ENCODE measurements at regions not wholly inside any gene's neighbourhood (a gene's known extent, or its start where the extent isn't known, plus 50 kb on each side); places are given as distances from the start of the nearest gene placed in this dataset.

DNA sequence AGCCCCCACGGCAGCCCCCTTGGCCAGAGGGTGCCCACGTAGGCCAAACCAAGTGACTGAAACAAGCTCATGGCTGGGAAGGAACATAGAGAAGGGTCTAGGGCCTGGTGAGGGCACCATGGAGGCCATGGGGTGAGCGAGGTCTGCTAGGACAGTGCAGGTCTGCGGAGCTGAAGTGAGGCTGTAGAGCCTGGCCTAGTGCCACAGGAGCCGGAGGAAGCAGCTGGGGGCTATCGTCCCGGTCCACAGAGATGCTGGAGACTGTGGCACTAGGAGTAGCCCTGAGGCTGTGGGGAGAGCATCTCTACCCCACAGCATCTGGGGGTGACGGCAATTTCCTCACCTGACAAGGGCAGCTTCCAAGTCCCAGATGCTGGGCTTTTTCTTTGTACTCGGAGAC, 150.3 kb downstream of the ZNF22 start:
- WGBS (ENCODE audit: insufficient coverage, low coverage, low lambda C conversion rate, missing lambda C conversion rate): 45% methylated on average over 2 of the region's 9 CpGs
- intact Hi-C loops (cut with DNase I): no loop called here

GRCh38 chr10:45151467-45152214, 150.9 kb downstream of the ZNF22 start:
- Histone ChIP-seq H3K27me3 (no peaks in the 10 kb centered on the region), H3K27ac (no peak overlapping the region), H3K36me3 (no peaks in the 10 kb centered on the region), H3K4me1 (no peaks in the 10 kb centered on the region), H3K4me3 (no peak overlapping the region), H3K9me3 (no peaks in the 10 kb centered on the region)
- ATAC-seq: no peak
- WGBS (ENCODE audit: insufficient coverage, low coverage, low lambda C conversion rate, missing lambda C conversion rate): 88% methylated on average over 4 of the region's 18 CpGs
- intact Hi-C loops (cut with DNase I): no loop called here
- no peak for TF ChIP-seq POLR2A (IDR thresholded peaks at IDR 0.05)
- TF ChIP-seq, protein P1, sequence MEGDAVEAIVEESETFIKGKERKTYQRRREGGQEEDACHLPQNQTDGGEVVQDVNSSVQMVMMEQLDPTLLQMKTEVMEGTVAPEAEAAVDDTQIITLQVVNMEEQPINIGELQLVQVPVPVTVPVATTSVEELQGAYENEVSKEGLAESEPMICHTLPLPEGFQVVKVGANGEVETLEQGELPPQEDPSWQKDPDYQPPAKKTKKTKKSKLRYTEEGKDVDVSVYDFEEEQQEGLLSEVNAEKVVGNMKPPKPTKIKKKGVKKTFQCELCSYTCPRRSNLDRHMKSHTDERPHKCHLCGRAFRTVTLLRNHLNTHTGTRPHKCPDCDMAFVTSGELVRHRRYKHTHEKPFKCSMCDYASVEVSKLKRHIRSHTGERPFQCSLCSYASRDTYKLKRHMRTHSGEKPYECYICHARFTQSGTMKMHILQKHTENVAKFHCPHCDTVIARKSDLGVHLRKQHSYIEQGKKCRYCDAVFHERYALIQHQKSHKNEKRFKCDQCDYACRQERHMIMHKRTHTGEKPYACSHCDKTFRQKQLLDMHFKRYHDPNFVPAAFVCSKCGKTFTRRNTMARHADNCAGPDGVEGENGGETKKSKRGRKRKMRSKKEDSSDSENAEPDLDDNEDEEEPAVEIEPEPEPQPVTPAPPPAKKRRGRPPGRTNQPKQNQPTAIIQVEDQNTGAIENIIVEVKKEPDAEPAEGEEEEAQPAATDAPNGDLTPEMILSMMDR (IDR thresholded peaks at IDR 0.05): no peak
- DNase-seq: no peak

More for the DNA sequence above, 150.3 kb downstream of the ZNF22 start:
- H3K9me3 ChIP-seq: no peaks in the 10 kb centered on the region
- no peaks in the 10 kb centered on the region for H3K4me1 ChIP-seq
- H3K36me3 ChIP-seq: no peaks in the 10 kb centered on the region
- ATAC-seq (peak in 1 of 4 donors; percentile 28), DNase-seq (no peak)
- TF ChIP-seq POLR2A (IDR thresholded peaks at IDR 0.05): no peak
- TF ChIP-seq, protein P1 (IDR thresholded peaks at IDR 0.05): no peak
- no peaks in the 10 kb centered on the region for H3K27me3 ChIP-seq
- no peak overlapping the region for H3K4me3 ChIP-seq
- H3K27ac ChIP-seq: no peak overlapping the region

GRCh38 chr10:45152726-45153125, 152.0 kb downstream of the ZNF22 start:
- Histone ChIP-seq H3K36me3 (no peaks in the 10 kb centered on the region), H3K4me1 (no peaks in the 10 kb centered on the region), H3K27ac (no peak overlapping the region), H3K9me3 (no peaks in the 10 kb centered on the region), H3K27me3 (no peaks in the 10 kb centered on the region), H3K4me3 (no peak overlapping the region)
- DNase-seq (no peak), ATAC-seq (no peak)
- intact Hi-C loops (cut with DNase I): no loop called here
- TF ChIP-seq, protein P1 (IDR thresholded peaks at IDR 0.05): no peak
- no peak for TF ChIP-seq POLR2A (IDR thresholded peaks at IDR 0.05)
- WGBS (ENCODE audit: insufficient coverage, low coverage, low lambda C conversion rate, missing lambda C conversion rate): 72% methylated on average over 3 of the region's 3 CpGs

DNA sequence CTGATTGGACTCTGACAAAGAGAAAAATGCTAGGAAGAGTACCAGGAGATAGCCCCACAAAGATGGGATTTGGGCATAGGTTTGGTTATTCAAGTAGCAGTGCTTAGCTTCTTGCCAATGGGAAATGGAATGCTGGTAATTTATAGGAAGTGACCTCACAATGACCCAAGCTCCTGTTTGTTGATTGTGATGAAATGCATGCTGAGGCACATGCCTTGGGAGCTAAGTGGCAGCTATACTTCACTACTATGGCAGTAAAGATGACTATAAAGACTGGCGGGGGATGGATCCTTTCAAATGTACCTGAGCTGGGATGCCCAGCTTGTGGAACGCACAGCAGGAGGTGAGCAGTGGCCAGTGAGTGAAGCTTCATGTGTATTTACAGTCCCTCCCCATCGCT, 153.8 kb downstream of the ZNF22 start:
- H3K9me3 ChIP-seq: no peaks in the 10 kb centered on the region
- H3K27me3 ChIP-seq: no peaks in the 10 kb centered on the region
- ATAC-seq: no peak
- no peaks in the 10 kb centered on the region for H3K36me3 ChIP-seq
- no peak for DNase-seq
- no CpG with 5 or more reads among the region's 3 CpGs for WGBS (ENCODE audit: insufficient coverage, low coverage, low lambda C conversion rate, missing lambda C conversion rate)
- TF ChIP-seq POLR2A (IDR thresholded peaks at IDR 0.05): no peak
- TF ChIP-seq, protein P1 (IDR thresholded peaks at IDR 0.05): no peak
- no peaks in the 10 kb centered on the region for H3K4me1 ChIP-seq
- no peak overlapping the region for H3K4me3 ChIP-seq
- intact Hi-C loops (cut with DNase I): no loop called here
- no peak overlapping the region for H3K27ac ChIP-seq

Data from right lobe of liver (tissue), 6 donors.